Stimulated activated naive CD8-positive, alpha-beta T cell treated with anti-CD3 and anti-CD28 coated beads, Interleukin-15, Interleukin-2, amounts not matched to agents 100 ng/mL and 50 ng/mL, for 24 hours (primary cell): ENCODE measurements at regions not wholly inside any gene's neighbourhood (a gene's known extent, or its start where the extent isn't known, plus 50 kb on each side); places are given as distances from the start of the nearest gene placed in this dataset.
A peak's percentile ranks its signal among the peaks of the same experiment; 100 is the strongest.

Experiments
- H3K27ac Mint-ChIP-seq: one replicate; pipeline ENCODE4 v1.8.0; 2021; ENCODE audit warnings: mild to moderate bottlenecking, mixed read lengths
- H3K27me3 Mint-ChIP-seq: one replicate; pipeline ENCODE4 v1.8.0; 2021; ENCODE audit warnings: mixed read lengths
- H3K36me3 Mint-ChIP-seq: one replicate; pipeline ENCODE4 v1.8.0; 2021; ENCODE audit warnings: low read depth, mixed read lengths
- H3K4me1 Mint-ChIP-seq: one replicate; pipeline ENCODE4 v1.8.0; 2021; ENCODE audit warnings: low read depth, mixed read lengths
- H3K4me3 Mint-ChIP-seq: one replicate; pipeline ENCODE4 v1.8.0; 2021; ENCODE audit warnings: mild to moderate bottlenecking, mixed read lengths
- H3K9me3 Mint-ChIP-seq: one replicate; pipeline ENCODE4 v1.8.0; 2021; ENCODE audit warnings: mixed read lengths

- Mint-ChIP-seq H3K9me3 (no peaks in the 10 kb centered on the region), H3K4me1 (no peaks in the 10 kb centered on the region), H3K27me3 (peaks cover 4% of the 10 kb centered on the region), H3K36me3 (no peaks in the 10 kb centered on the region), H3K27ac (no peak overlapping the region), H3K4me3 (no peak overlapping the region)
Measured at GRCh38 chr2:221241072-221241471, 331.0 kb downstream of the EPHA4 start.

GRCh38 chr2:221243771-221244170, 328.3 kb downstream of the EPHA4 start:
- Mint-ChIP-seq H3K36me3 (no peaks in the 10 kb centered on the region), H3K4me3 (no peak overlapping the region), H3K27ac (peak overlapping the region; percentile 22)

GRCh38 chr2:221245045-221245444, 327.1 kb downstream of the EPHA4 start:
- H3K4me1 Mint-ChIP-seq: no peaks in the 10 kb centered on the region
- no peak overlapping the region for H3K4me3 Mint-ChIP-seq
- peaks cover 4% of the 10 kb centered on the region for H3K27me3 Mint-ChIP-seq
- no peaks in the 10 kb centered on the region for H3K36me3 Mint-ChIP-seq
- no peak overlapping the region for H3K27ac Mint-ChIP-seq
- H3K9me3 Mint-ChIP-seq: peaks cover 4% of the 10 kb centered on the region

More at GRCh38 chr2:221243771-221244170, 328.3 kb downstream of the EPHA4 start:
- H3K4me1 Mint-ChIP-seq: no peaks in the 10 kb centered on the region
- peaks cover 4% of the 10 kb centered on the region for H3K27me3 Mint-ChIP-seq
- H3K9me3 Mint-ChIP-seq: peaks cover 3% of the 10 kb centered on the region

DNA sequence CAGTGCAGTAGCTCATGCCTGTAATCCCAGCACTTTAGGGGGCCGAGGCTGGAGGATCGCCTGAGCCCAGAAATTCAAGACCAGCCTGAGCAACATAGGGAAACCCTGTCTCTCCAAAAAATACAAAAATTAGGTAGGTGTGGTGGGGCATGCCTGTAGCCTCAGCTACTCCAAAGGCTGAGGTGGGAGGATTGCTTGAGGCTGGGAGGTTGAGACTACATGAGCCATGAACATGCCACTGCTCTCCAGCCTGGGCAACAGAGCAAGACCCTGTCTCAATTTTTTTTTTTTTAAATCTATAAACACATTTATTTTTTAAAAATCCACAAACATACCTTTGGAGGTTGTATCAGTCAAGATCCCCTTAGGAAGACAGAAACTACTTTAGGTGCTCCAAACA, 326.3 kb downstream of the EPHA4 start:
- peaks cover 4% of the 10 kb centered on the region for H3K27me3 Mint-ChIP-seq
- H3K27ac Mint-ChIP-seq: no peak overlapping the region
- no peak overlapping the region for H3K4me3 Mint-ChIP-seq
- peaks cover 6% of the 10 kb centered on the region for H3K9me3 Mint-ChIP-seq
- no peaks in the 10 kb centered on the region for H3K4me1 Mint-ChIP-seq
- H3K36me3 Mint-ChIP-seq: no peaks in the 10 kb centered on the region

DNA sequence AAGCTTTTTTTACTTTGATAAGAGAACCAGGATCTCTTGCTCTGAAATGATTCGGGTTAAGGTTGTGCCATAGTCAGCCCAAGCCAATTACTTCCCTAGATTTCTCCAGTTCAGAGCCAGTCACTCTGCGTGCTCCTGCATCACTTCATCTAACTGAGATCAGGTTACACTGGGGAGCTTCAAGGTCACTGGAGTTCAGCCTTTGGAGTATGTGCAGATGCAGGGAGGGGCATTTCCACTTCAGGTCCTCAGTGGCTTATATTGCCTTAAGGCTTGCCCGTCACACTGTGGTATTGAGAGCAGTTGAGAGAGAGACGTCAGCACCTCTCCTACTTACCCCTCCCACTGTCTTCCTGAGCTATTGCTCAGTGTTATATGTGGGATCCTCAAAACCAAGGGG, 317.8 kb downstream of the EPHA4 start:
- Mint-ChIP-seq H3K9me3 (peaks cover 11% of the 10 kb centered on the region), H3K27me3 (no peaks in the 10 kb centered on the region), H3K27ac (no peak overlapping the region), H3K4me3 (no peak overlapping the region), H3K36me3 (no peaks in the 10 kb centered on the region), H3K4me1 (no peaks in the 10 kb centered on the region)

GRCh38 chr2:221255862-221256261, 316.2 kb downstream of the EPHA4 start:
- Mint-ChIP-seq H3K4me3 (no peak overlapping the region), H3K36me3 (no peaks in the 10 kb centered on the region), H3K4me1 (no peaks in the 10 kb centered on the region), H3K9me3 (peaks cover 9% of the 10 kb centered on the region), H3K27me3 (no peaks in the 10 kb centered on the region), H3K27ac (no peak overlapping the region)

- Mint-ChIP-seq H3K27me3 (peaks cover 3% of the 10 kb centered on the region), H3K9me3 (peaks cover 12% of the 10 kb centered on the region), H3K4me3 (no peak overlapping the region)
Measured at GRCh38 chr2:221258464-221258863, 313.6 kb downstream of the EPHA4 start.

GRCh38 chr2:221262651-221263050, 309.5 kb downstream of the EPHA4 start:
- H3K36me3 Mint-ChIP-seq: no peaks in the 10 kb centered on the region
- H3K4me1 Mint-ChIP-seq: no peaks in the 10 kb centered on the region
- no peak overlapping the region for H3K27ac Mint-ChIP-seq
- no peak overlapping the region for H3K4me3 Mint-ChIP-seq
- peaks cover 3% of the 10 kb centered on the region for H3K27me3 Mint-ChIP-seq
- peaks cover 4% of the 10 kb centered on the region for H3K9me3 Mint-ChIP-seq

More at GRCh38 chr2:221258464-221258863, 313.6 kb downstream of the EPHA4 start:
- Mint-ChIP-seq H3K27ac (no peak overlapping the region), H3K4me1 (no peaks in the 10 kb centered on the region), H3K36me3 (no peaks in the 10 kb centered on the region)

DNA sequence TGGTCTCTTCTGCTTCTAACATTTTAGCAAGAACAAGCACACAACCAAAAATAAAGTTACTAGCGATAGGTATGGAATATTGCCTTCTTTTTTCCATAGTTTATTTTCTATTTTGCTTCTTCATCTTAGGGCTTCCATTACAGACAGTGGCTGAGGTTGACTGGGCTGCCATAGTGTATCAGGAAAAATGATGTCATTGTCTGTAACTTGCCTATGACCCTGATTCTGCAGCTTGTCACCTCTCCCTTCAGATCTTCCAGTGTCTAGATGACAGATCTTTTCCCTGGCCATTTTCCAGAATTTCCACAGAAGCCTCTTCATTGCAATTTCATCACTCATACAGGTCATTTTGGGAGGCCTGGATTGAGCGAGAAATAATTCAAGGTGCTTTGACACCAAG, 308.5 kb downstream of the EPHA4 start:
- Mint-ChIP-seq H3K9me3 (peaks cover 4% of the 10 kb centered on the region), H3K4me1 (no peaks in the 10 kb centered on the region), H3K36me3 (no peaks in the 10 kb centered on the region), H3K27me3 (peaks cover 3% of the 10 kb centered on the region), H3K27ac (no peak overlapping the region), H3K4me3 (no peak overlapping the region)

GRCh38 chr2:221264318-221264717, 307.8 kb downstream of the EPHA4 start:
- H3K27ac Mint-ChIP-seq: no peak overlapping the region
- H3K27me3 Mint-ChIP-seq: peaks cover 3% of the 10 kb centered on the region

GRCh38 chr2:221267773-221268425, 304.2 kb downstream of the EPHA4 start:
- Mint-ChIP-seq H3K27me3 (peaks cover 3% of the 10 kb centered on the region), H3K27ac (no peak overlapping the region), H3K9me3 (no peaks in the 10 kb centered on the region), H3K4me1 (no peaks in the 10 kb centered on the region), H3K36me3 (no peaks in the 10 kb centered on the region), H3K4me3 (no peak overlapping the region)

More at GRCh38 chr2:221264318-221264717, 307.8 kb downstream of the EPHA4 start:
- Mint-ChIP-seq H3K36me3 (no peaks in the 10 kb centered on the region), H3K4me1 (no peaks in the 10 kb centered on the region), H3K4me3 (no peak overlapping the region), H3K9me3 (peaks cover 4% of the 10 kb centered on the region)

- H3K9me3 Mint-ChIP-seq: no peaks in the 10 kb centered on the region
Measured at GRCh38 chr2:221268631-221269030, 303.5 kb downstream of the EPHA4 start.

DNA sequence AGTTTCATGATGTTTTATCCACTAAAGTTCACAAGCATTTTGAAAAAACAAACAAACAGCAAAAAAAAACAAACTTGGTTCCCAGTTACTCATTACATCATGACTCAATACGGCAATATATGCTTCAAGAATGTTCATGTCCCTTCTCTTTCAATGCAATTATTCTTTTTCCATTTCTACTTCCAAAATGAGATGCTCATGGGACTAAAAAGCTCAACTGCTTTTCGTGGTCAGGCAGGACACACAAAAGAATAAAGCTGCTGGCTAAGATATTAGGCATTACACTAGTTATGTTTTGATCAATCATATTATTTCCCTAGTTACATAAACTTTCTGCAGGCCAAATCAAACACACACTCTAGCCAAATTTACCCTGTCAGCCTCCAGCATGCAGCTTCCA, 301.3 kb downstream of the EPHA4 start:
- no peaks in the 10 kb centered on the region for H3K9me3 Mint-ChIP-seq
- H3K4me3 Mint-ChIP-seq: no peak overlapping the region
- H3K36me3 Mint-ChIP-seq: no peaks in the 10 kb centered on the region
- H3K27ac Mint-ChIP-seq: no peak overlapping the region
- H3K27me3 Mint-ChIP-seq: peaks cover 3% of the 10 kb centered on the region
- no peaks in the 10 kb centered on the region for H3K4me1 Mint-ChIP-seq

More at GRCh38 chr2:221268631-221269030, 303.5 kb downstream of the EPHA4 start:
- no peaks in the 10 kb centered on the region for H3K4me1 Mint-ChIP-seq
- no peak overlapping the region for H3K4me3 Mint-ChIP-seq
- H3K36me3 Mint-ChIP-seq: no peaks in the 10 kb centered on the region
- H3K27me3 Mint-ChIP-seq: peaks cover 3% of the 10 kb centered on the region
- H3K27ac Mint-ChIP-seq: no peak overlapping the region

DNA sequence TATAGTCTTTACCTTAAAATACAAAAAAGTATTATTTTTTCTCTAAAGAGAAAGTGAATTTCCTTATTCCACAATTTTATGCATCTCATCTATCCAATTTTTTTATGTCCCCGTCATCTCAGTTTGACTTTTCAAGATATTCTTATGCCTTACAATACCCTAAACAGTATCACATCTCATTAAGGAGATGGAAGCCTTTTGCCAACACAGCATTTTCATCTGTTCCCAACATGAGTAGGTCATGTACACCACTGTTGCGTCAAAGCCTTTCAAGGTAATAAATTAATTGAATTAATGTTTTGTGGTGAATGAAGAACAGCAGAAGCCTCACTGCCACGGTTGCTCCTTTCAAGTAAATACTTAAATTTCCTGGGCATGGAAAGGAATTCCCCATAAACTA, 299.4 kb downstream of the EPHA4 start:
- Mint-ChIP-seq H3K27ac (no peak overlapping the region), H3K9me3 (no peaks in the 10 kb centered on the region), H3K27me3 (peaks cover 6% of the 10 kb centered on the region), H3K4me3 (no peak overlapping the region), H3K4me1 (no peaks in the 10 kb centered on the region), H3K36me3 (no peaks in the 10 kb centered on the region)

- no peak overlapping the region for H3K27ac Mint-ChIP-seq
Measured at GRCh38 chr2:221276033-221276432, 296.1 kb downstream of the EPHA4 start.

DNA sequence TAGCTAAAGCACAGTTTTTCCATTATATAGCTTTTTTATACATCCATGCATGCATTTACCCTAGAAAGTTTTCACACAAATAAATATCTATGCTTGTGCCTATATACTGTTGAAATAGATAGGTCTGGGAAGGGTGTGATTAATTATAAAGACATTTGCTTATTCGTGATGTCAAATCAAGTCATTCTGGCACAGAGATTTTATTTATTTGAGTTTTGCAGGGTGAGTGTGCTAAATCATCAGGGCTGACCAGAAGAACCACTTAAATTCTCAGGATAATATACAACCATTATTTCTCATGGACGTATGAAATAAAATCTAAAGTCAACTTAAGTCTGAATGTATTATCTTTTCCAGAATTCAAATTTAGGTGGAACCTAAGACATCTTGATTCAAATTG, 295.5 kb downstream of the EPHA4 start:
- H3K36me3 Mint-ChIP-seq: no peaks in the 10 kb centered on the region
- H3K9me3 Mint-ChIP-seq: no peaks in the 10 kb centered on the region
- H3K4me3 Mint-ChIP-seq: no peak overlapping the region
- peaks cover 3% of the 10 kb centered on the region for H3K27me3 Mint-ChIP-seq
- no peaks in the 10 kb centered on the region for H3K4me1 Mint-ChIP-seq
- no peak overlapping the region for H3K27ac Mint-ChIP-seq

More at GRCh38 chr2:221276033-221276432, 296.1 kb downstream of the EPHA4 start:
- no peak overlapping the region for H3K4me3 Mint-ChIP-seq
- H3K36me3 Mint-ChIP-seq: no peaks in the 10 kb centered on the region
- H3K4me1 Mint-ChIP-seq: no peaks in the 10 kb centered on the region
- H3K9me3 Mint-ChIP-seq: no peaks in the 10 kb centered on the region
- peaks cover 5% of the 10 kb centered on the region for H3K27me3 Mint-ChIP-seq
